ENCODE measurements at regions not wholly inside any gene's neighbourhood (a gene's known extent, or its start where the extent isn't known, plus 50 kb on each side); places are given as distances from the start of the nearest gene placed in this dataset.
"Not testable (repeated sequence)": the region's sequence is repeated elsewhere in the genome, so short reads cannot be mapped to it uniquely, and the experiment has no call there.

DNA sequence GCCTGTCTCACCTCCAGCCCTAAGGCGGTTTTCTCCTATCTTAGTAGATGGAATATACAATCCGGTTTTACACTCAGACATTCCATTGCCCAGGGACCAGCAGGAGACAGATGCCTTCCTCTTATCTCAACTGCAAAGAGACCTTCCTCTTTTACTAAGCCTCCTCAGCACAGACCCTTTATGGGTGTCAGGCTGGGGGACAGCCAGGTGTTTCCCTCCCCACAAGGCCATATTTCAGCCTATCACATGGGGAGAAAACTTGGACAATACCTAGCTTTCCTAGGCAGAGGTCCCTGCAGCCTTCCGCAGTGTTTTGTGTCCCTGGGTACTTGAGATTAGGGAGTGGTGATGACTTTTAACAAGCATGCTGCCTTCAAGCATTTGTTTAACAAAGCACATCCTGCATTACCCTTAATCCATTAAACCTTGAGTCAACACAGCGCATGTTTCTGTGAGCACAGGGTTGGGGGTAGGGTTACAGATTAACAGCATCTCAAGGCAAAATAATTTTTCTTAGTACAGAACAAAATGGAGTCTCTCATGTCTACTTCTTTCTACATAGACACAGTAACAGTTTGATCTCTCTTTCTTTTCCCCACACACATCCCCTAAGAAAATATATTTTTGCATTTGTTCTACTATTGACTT, 876.2 kb downstream of the ANKRD7 start:
- DNase-seq (ENCODE audit: low read depth), result not testable (repeated sequence)

GRCh38 chr7:119102291-119102690, 877.8 kb downstream of the ANKRD7 start:
- DNase-seq (ENCODE audit: low read depth), result no peak

DNA sequence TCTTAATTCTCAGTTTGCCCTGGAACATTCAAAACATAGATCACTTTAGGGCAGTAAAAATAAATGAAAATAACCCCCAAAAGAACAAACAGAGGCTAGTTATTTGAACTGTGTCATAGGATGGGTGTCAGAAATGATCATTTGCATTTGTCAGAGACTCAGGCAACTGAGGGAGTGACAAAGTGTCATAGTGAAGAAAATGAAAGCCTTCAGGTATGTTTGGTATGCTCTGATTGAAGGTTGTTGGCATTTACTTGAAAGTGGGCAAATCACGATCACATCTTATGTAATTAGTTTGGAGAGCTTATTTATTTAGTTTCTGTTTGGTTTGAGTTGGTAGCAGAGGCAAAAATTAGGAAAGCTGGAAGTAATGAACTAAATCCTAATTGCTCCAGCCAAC, 880.9 kb downstream of the ANKRD7 start:
- DNase-seq (ENCODE audit: low read depth), result no peak

DNA sequence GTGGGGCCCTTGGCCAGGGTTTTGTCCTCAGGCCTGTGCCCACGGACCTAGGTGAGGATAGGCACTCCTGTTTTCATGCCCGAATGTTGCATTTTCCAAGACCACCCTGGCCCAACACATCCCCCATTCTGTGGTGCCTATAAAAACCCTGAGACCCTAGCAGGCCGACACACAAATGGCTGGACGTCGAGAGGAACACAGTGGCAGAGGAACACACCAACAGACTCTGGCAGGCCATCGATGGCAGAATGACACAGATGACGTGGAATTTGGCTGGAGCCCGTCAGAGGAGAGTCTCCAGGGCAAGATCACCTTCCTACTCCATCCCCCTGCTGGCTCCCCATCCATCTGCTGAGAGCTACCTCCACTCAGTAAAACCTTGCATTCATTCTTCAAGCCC, 898.8 kb downstream of the ANKRD7 start:
- DNase-seq (ENCODE audit: low read depth), result no peak

GRCh38 chr7:119127706-119128105, 903.2 kb downstream of the ANKRD7 start:
- DNase-seq (ENCODE audit: low read depth), result no peak

GRCh38 chr7:119132436-119132835, 907.9 kb downstream of the ANKRD7 start:
- DNase-seq (ENCODE audit: low read depth), result no peak

DNA sequence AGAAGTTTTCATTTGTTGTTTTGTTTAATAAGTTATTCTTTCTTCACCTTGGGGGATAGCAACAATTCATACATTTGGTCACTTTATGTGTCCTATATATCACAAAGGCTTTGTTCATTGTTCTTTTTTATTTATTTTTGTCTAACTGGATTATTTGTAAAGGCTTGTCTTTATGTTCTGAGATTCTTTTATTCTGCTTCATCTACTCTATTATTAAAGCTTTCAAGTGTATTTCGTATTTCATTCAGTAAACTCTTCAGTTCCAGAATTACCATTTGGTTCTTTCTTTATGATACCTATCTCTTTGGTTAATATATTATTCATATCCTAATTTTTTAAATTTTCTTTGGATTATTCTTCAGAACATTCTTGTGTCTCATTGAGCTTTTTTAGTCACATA, 942.9 kb downstream of the ANKRD7 start:
- no peak for DNase-seq (ENCODE audit: low read depth)

DNA sequence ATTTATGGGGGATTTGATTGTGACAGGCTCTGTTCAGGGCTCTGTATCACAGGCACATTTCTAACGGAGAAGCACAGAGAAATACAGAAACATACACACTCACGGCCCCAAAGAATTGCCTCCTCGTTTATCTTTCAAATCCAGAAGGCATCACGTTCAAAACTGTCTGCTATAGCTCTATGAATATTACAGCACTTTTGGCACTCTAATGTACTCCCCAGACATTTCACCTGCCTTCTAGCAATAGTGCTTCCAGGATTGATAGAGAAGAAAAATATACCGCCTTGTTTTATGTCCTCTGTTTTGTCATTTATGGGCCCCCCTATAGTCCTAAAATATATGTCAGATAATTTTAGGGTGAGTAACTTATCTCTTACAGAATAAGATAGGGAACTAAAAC, 947.5 kb downstream of the ANKRD7 start:
- DNase-seq (ENCODE audit: low read depth), result no peak

- DNase-seq (ENCODE audit: low read depth), result peak; percentile 39
Measured at GRCh38 chr7:119175911-119176627, 951.6 kb downstream of the ANKRD7 start.

DNA sequence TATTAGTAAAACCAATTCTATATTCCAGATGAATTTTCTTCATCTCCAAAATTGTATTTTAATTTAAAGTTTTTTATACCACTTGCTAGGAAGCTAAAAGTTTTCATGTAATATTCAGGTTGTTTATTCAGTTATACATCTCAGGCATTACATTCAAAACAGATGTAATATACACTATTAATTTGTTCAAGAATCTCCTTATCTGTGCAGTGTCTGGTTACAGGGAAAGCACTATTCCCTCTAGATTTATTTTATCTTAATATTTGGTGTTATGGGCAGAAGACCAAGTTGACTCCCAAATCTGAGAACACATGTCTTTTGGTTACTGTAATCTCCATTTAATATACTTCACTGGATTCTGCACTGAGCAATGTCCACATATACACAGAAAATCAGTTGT, 953.4 kb downstream of the ANKRD7 start:
- no peak for DNase-seq (ENCODE audit: low read depth)

DNA sequence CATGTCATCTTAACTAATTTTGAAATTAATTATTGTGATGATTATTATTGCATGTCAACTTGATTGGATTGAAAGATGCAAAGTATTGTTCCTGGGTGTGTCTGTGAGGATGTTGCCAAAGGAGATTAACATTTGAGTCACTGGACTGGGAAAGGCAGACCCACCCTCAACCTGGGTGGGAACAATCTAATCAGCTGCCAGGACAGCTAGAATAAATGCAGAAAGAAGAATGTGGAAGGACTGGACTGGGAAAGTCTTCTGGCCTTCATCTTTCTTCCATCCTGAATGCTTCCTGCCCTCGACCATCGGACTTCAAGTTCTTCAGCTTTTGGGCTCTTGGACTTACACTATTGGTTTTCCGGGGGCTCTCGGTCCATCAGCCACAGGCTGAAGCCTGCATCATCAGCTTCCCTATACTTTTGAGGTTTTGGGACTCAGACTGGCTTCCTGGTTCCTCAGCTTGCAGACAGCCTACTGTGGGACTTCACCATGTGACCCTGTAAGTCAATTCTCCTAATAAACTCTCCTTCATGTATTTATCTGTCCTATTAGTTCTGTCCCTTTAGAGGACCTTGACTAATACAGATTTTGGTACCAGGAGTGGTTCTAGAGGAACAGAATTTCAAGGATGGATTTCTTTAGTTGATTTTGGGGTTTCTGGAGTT, 959.8 kb downstream of the ANKRD7 start:
- no peak for DNase-seq (ENCODE audit: low read depth)

GRCh38 chr7:119196183-119196582, 971.7 kb downstream of the ANKRD7 start:
- DNase-seq (ENCODE audit: low read depth), result no peak

DNA sequence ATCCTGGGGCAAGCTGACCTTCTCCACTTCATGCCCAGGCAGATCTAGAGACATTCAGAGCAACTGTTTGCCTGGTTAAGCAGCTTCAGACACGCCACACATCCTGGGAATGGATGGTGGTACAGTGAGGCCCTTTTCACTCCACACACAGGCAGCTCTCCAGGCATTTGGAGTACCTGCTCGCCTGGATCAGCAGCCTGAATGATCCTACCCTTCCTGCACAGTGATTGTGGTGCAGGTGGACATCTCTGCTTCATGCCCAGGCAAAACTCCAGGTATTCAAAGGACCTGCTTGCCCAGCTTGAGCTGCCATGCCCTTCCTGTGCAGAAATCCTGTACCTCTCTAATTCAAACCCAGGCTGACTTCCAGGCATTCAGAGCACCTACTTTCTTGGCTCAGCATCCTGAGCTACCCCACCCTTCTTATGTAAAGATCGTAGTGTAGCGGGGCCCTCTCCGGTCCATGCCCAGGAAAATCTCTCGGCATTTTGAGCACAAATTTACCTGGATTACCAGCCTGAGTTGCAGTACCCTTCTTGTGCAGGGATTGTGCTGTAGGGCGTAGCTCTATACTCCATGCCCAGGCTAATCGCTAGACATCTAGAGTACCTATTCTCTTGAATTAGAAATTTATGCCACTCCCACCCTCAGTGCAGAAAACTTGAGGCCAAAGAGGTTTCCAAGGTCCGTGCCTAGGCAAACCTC, 972.8 kb downstream of the ANKRD7 start:
- no peak for DNase-seq (ENCODE audit: low read depth)

DNA sequence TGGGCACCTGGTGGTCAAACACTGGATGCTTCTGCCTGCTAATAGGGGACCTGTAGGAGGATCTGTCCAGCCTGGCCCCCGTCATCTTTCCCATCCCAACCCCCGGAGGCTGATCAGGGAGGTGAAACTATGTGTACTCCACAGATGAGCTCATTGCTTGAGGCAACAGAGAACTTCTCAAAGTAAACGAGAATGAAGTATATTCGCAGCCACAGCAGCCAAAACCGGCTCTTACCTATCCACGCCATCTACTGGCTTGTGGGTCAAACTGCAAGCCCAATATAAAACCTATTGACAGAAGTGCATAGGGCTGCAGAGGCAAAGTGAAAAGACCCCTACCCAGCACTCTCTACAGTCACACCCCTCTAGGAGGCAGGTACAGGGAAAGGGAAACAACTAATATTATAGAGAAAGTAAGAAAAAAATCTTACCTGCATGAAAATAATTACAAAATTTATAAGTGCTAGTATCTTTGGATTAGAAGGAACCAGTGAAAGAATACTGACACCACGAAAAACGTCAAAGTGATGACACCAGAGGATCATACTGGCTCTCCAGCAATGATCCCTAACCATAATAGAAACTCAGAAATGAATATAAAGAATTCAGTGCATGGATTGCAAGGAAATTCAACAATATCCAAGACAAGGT, 973.5 kb downstream of the ANKRD7 start:
- peak; percentile 21 for DNase-seq (ENCODE audit: low read depth)

GRCh38 chr7:119219663-119220062, 995.2 kb downstream of the ANKRD7 start:
- no peak for DNase-seq (ENCODE audit: low read depth)

DNA sequence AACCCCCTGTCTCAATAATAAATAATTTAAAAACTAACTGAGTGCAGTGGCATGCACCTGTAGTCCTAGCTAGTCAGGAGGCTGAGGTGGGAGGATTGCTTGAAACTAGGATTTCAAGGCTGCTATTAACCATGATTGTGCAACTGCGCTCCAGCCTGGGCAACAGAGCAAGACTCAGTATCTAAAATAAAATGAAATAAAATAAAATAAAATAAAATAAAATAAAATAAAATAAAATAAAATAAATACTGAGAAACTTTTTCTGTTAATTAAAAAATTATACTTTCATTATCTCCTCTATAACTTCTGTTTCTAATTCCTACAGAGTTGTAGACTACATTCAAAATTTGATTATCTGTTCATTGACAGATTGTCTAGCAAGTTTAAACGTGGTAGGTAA, 999.4 kb downstream of the ANKRD7 start:
- DNase-seq (ENCODE audit: low read depth), result no peak

GRCh38 chr7:119228482-119228881, 1004.0 kb downstream of the ANKRD7 start:
- no peak for DNase-seq (ENCODE audit: low read depth)

- DNase-seq (ENCODE audit: low read depth), result no peak
Measured at GRCh38 chr7:119232091-119232490, 1007.6 kb downstream of the ANKRD7 start.

GRCh38 chr7:119233015-119233414, 1008.5 kb downstream of the ANKRD7 start:
- no peak for DNase-seq (ENCODE audit: low read depth)

DNA sequence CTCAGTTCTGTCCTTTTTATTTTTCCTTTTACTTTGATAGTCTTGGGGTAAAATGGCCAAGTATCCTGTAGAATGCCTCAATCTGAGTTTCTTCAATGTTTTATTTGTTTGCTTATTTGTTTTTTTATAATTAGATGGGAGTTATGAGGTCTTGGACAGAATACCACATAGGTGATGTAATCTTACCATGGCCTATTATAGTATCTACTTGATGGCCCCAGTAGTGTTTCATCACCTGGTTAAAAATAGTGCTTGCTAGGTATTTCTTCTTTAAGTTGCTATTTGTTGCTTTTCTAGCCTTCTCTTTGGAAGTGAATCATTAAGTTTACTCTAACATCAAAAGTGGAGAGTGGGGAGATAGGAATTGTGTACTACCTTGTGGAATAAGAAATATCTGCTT, 1020.0 kb upstream of the KCND2 start:
- DNase-seq (ENCODE audit: low read depth), result no peak

GRCh38 chr7:119254742-119255141, 1018.2 kb upstream of the KCND2 start:
- DNase-seq (ENCODE audit: low read depth), result no peak

DNA sequence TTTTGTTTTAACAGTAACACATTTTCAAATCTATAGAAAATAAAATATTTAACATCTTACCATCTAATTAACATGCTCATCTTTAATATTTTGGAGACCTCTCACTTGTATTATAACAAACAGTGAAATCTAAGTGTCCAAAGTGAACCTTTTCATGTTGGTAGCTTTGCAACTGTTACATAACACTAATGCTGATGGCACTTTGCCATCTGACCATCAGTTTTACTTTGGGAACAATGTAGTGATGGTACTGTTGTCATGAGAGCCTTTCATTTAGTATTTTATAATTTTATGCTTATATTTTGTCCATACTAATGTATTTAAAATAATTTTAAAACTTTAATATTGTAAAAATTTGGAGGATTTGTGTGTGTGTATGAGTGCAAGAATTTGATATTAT, 1017.0 kb upstream of the KCND2 start:
- DNase-seq (ENCODE audit: low read depth), result no peak

All from M059J (cell line).